HCT116 (cell line): ENCODE measurements at regions not wholly inside any gene's neighbourhood (a gene's known extent, or its start where the extent isn't known, plus 50 kb on each side); places are given as distances from the start of the nearest gene placed in this dataset.

Experiments used
- ATAC-seq: fragments of 200-7000 bp; cut with Tn5 transposase; 2 replicates; pipeline ENCODE4 v1.9.1; 2020; ENCODE audit warnings: mild to moderate bottlenecking, moderate library complexity
- BruUV-seq: library from RNA; stranded (reverse); fragments of 400-500 nt; replicated peaks from 2 replicates; lab custom pipeline; 2021; lab: Mats Ljungman, UMichigan
- CTCF ChIA-PET: fragments of 300-600 bp; sonication (Branson Sonifier 250); formaldehyde crosslinking; loops from one replicate; lab custom pipeline; 2021; ENCODE audit warnings: antibody characterized with exemption; lab: Charles Lee
- POLR2A ChIA-PET: fragments of 300-600, 350-600 bp; sonication (Branson Sonifier 250); formaldehyde crosslinking; loops from one replicate; lab custom pipeline; 2021; ENCODE audit warnings: antibody characterized with exemption; lab: Charles Lee
- RAD21 ChIA-PET, 2 experiments: fragments of 300-600 bp; sonication (Branson Sonifier 250); formaldehyde crosslinking; loops; one replicate each; lab custom pipeline; 2023; ENCODE audit warnings: low total read pairs in 2 of 2; ENCODE audit not compliant: uncharacterized antibody in 2 of 2, unreplicated experiment in 2 of 2, low non-redundant PET in 1 of 2; lab: Charles Lee
- DNase-seq: peaks from one replicate; pipeline ENCODE4 v3.0.0-alpha.2; 2010; ENCODE audit warnings: low read depth, low spot score
- H2AFZ ChIP-seq: fragments of 200-600 bp; shearing (Covaris generic), sonication (generic); 2 replicates; pipeline ENCODE4 v1.6.1; 2017; ENCODE audit warnings: low read depth, mixed run types, mixed read lengths, antibody characterized with exemption, low read length; ENCODE audit not compliant: poor library complexity, severe bottlenecking
- H3K27ac ChIP-seq: 2 replicates; pipeline ENCODE4 v1.5.1; 2012; ENCODE audit warnings: low read depth, low read length
- H3K27me3 ChIP-seq: fragments of 200-600 bp; sonication (generic); 2 replicates; pipeline ENCODE4 v1.6.1; 2016; ENCODE audit warnings: mixed run types, low read length, mixed read lengths; ENCODE audit not compliant: insufficient read depth
- H3K36me3 ChIP-seq, 2 experiments: fragments of 200-500 bp in 1 of 2; fragments of 200-600 bp in 1 of 2; sonication (Bioruptor generic) in 1 of 2; sonication (generic) in 1 of 2; 2 replicates each; pipeline versions ENCODE4 v1.5.1 to v1.6.1; 2014 to 2016; ENCODE audit warnings: low read length in 2 of 2, inconsistent platforms in 1 of 2, mixed read lengths in 1 of 2, mixed run types in 1 of 2; ENCODE audit not compliant: insufficient read depth in 2 of 2, control insufficient read depth in 1 of 2
- H3K4me1 ChIP-seq, 2 experiments: fragments of 200-600 bp in 1 of 2; sonication (generic) in 1 of 2; 2 replicates each; pipeline versions ENCODE4 v1.5.1 to v1.6.1; 2012 to 2017; ENCODE audit warnings: low read length in 2 of 2, inconsistent platforms in 1 of 2, mild to moderate bottlenecking in 1 of 2, mixed read lengths in 1 of 2, mixed run types in 1 of 2, moderate library complexity in 1 of 2; ENCODE audit not compliant: insufficient read depth in 2 of 2, control insufficient read depth in 1 of 2
- H3K4me2 ChIP-seq: fragments of 200-600 bp; sonication (generic); 2 replicates; pipeline ENCODE4 v1.6.1; 2017; ENCODE audit warnings: mixed run types, low read length, mixed read lengths
- H3K4me3 ChIP-seq, 2 experiments: fragments of 200-600 bp in 1 of 2; sonication (generic) in 1 of 2; replicated peaks in 1 of 2; 2 replicates each; pipeline ENCODE4 v1.5.1; 2011 to 2016; ENCODE audit warnings: low read length in 2 of 2, control low read depth in 1 of 2, low read depth in 1 of 2, mild to moderate bottlenecking in 1 of 2, mixed read lengths in 1 of 2, mixed run types in 1 of 2
- H3K79me2 ChIP-seq: fragments of 200-600 bp; sonication (generic); 2 replicates; pipeline ENCODE4 v1.6.1; 2017; ENCODE audit warnings: mild to moderate bottlenecking, mixed run types, low read length, moderate library complexity, mixed read lengths; ENCODE audit not compliant: insufficient read depth
- H3K9ac ChIP-seq: fragments of 200-600 bp; sonication (generic); 2 replicates; pipeline ENCODE4 v1.6.1; 2016; ENCODE audit warnings: low read length, mixed read lengths
- H3K9me2 ChIP-seq: fragments of 200-600 bp; sonication (generic), shearing (Covaris generic); 2 replicates; pipeline ENCODE4 v1.6.1; 2017; ENCODE audit warnings: mixed run types, mild to moderate bottlenecking, moderate library complexity; ENCODE audit not compliant: insufficient read depth
- H3K9me3 ChIP-seq, 2 experiments: fragments of 200-500 bp in 1 of 2; fragments of 200-600 bp in 1 of 2; sonication (Bioruptor generic) in 1 of 2; sonication (generic) in 1 of 2; 2 replicates each; pipeline ENCODE4 v1.6.1; 2014 to 2017; ENCODE audit warnings: low read length in 2 of 2, mixed read lengths in 2 of 2, inconsistent platforms in 1 of 2, low read depth in 1 of 2, mild to moderate bottlenecking in 1 of 2, mixed run types in 1 of 2, moderate library complexity in 1 of 2; ENCODE audit not compliant: control insufficient read depth in 1 of 2, insufficient read depth in 1 of 2
- H4K20me1 ChIP-seq: fragments of 200-600 bp; sonication (generic), shearing (Covaris generic); 2 replicates; pipeline ENCODE4 v1.6.1; 2017; ENCODE audit warnings: mixed run types, mild to moderate bottlenecking, moderate library complexity; ENCODE audit not compliant: insufficient read depth
- ATF3 ChIP-seq: IDR thresholded peaks from 2 replicates; pipeline ENCODE4 v1.6.1; 2012
- CBX3 ChIP-seq: IDR thresholded peaks from 2 replicates; pipeline ENCODE4 v1.6.1; 2012; ENCODE audit warnings: low read depth
- CEBPB ChIP-seq: IDR thresholded peaks from 2 replicates; pipeline ENCODE4 v1.6.1; 2012; ENCODE audit warnings: low read depth
- CTCF ChIP-seq, 3 experiments: fragments of 200-600 bp in 1 of 3; sonication (generic) in 1 of 3; IDR thresholded peaks in 2 of 3; conservative IDR thresholded peaks in 1 of 3; 2 replicates each; pipeline ENCODE4 v1.5.1; 2012 to 2017; ENCODE audit warnings: low read depth in 2 of 3, low read length in 2 of 3, antibody characterized with exemption in 1 of 3, borderline replicate concordance in 1 of 3, control low read depth in 1 of 3, mild to moderate bottlenecking in 1 of 3, mixed read lengths in 1 of 3, mixed run types in 1 of 3, moderate library complexity in 1 of 3; ENCODE audit not compliant: insufficient read depth in 1 of 3
- ELF1 ChIP-seq: IDR thresholded peaks from 2 replicates; pipeline ENCODE4 v1.6.1; 2012; ENCODE audit warnings: low read depth, borderline replicate concordance
- EZH2 ChIP-seq: fragments of 200-600 bp; sonication (generic); IDR thresholded peaks from 2 replicates; pipeline ENCODE4 v1.6.1; 2017; ENCODE audit warnings: antibody characterized with exemption, mixed run types
- EZH2phosphoT487 ChIP-seq: fragments of 200-600 bp; IDR thresholded peaks from 2 replicates; pipeline ENCODE4 v1.6.1; 2018; ENCODE audit warnings: antibody characterized with exemption, borderline replicate concordance
- FOSL1 ChIP-seq: IDR thresholded peaks from 2 replicates; pipeline ENCODE4 v1.6.1; 2012; ENCODE audit warnings: low read depth
- JUND ChIP-seq: IDR thresholded peaks from 2 replicates; pipeline ENCODE4 v1.6.1; 2012
- MAX ChIP-seq: IDR thresholded peaks from 2 replicates; pipeline ENCODE4 v1.6.1; 2012
- POLR2A ChIP-seq: IDR thresholded peaks from 2 replicates; pipeline ENCODE4 v1.7.0; 2011; ENCODE audit warnings: borderline replicate concordance; ENCODE audit not compliant: insufficient read depth, insufficient read length; ENCODE audit errors: extremely low read depth
- RAD21 ChIP-seq: IDR thresholded peaks from 2 replicates; pipeline ENCODE4 v1.6.1; 2012; ENCODE audit warnings: low read depth, mild to moderate bottlenecking
- REST ChIP-seq: IDR thresholded peaks from 2 replicates; pipeline ENCODE4 v1.6.1; 2012; ENCODE audit warnings: low read depth
- SP1 ChIP-seq: IDR thresholded peaks from 2 replicates; pipeline ENCODE4 v1.6.1; 2012; ENCODE audit warnings: low read depth
- SRF ChIP-seq: IDR thresholded peaks from 2 replicates; pipeline ENCODE4 v1.6.1; 2012; ENCODE audit warnings: low read depth
- TCF7L2 ChIP-seq: IDR thresholded peaks from 2 replicates; pipeline ENCODE4 v1.7.0; 2011; ENCODE audit warnings: borderline replicate concordance, inconsistent platforms; ENCODE audit not compliant: insufficient read depth, insufficient read length; ENCODE audit errors: extremely low read depth
- YY1 ChIP-seq: IDR thresholded peaks from 2 replicates; pipeline ENCODE4 v1.6.1; 2011; ENCODE audit warnings: low read length, low read depth, moderate library complexity, mild to moderate bottlenecking; ENCODE audit not compliant: insufficient replicate concordance; ENCODE audit errors: extremely low read depth
- ZFX ChIP-seq: fragments of 450-650 bp; IDR thresholded peaks from 2 replicates; pipeline ENCODE4 v1.6.1; 2017
- ZNF274 ChIP-seq: fragments of 200-500 bp; sonication (Bioruptor generic); IDR thresholded peaks from 2 replicates; pipeline ENCODE4 v1.6.1; 2014; ENCODE audit warnings: mild to moderate bottlenecking, low read depth, low read length, inconsistent platforms
- intact Hi-C: fragments of 100-400 bp; cut with micrococcal nuclease; formaldehyde crosslinking; loops from 2 replicates; pipeline ENCODE4 v1.10.0; 2022

GRCh38 chr6:126143761-126144251 is 157.5 kb downstream of the TRMT11 start:
- Histone ChIP-seq H3K79me2 (no peaks in the 10 kb centered on the region), H2AFZ (no peak overlapping the region), H3K9me3 (no peaks in the 10 kb centered on the region), H3K27me3 (no peaks in the 10 kb centered on the region), H3K4me2 (no peak overlapping the region), H3K36me3 (no peaks in the 10 kb centered on the region), H3K4me1 (no peaks in the 10 kb centered on the region), H3K9me2 (no peaks in the 10 kb centered on the region), H4K20me1 (no peaks in the 10 kb centered on the region), H3K27ac (no peak overlapping the region), H3K9ac (no peak overlapping the region), H3K4me3 (no peak overlapping the region)
- CTCF ChIA-PET = no interaction called here
- POLR2A ChIA-PET = no interaction called here
- RAD21 ChIA-PET = no interaction called here
- ATAC-seq = no peak
- no peak for DNase-seq
- intact Hi-C loops = no loop called here
- no TSS peak for BruUV-seq
- no peak for TF ChIP-seq JUND
- TF ChIP-seq CTCF (IDR thresholded peaks at IDR 0.05 in 2 of 3, conservative IDR thresholded peaks at IDR 0.05 in 1 of 3; ENCODE audit: borderline replicate concordance in 1 of 3, insufficient read depth in 1 of 3, low read depth in 2 of 3, low read length in 2 of 3) = no peak
- no peak for TF ChIP-seq ATF3
- TF ChIP-seq CBX3 = no peak
- TF ChIP-seq FOSL1 = no peak
- TF ChIP-seq YY1 = no peak
- TF ChIP-seq POLR2A = no peak
- no peak for TF ChIP-seq ELF1
- TF ChIP-seq REST = no peak
- TF ChIP-seq ZNF274 = no peak
- no peak for TF ChIP-seq ZFX
- TF ChIP-seq MAX = no peak
- no peak for TF ChIP-seq CEBPB
- no peak for TF ChIP-seq TCF7L2
- no peak for TF ChIP-seq EZH2
- no peak for TF ChIP-seq SRF
- no peak for TF ChIP-seq RAD21
- no peak for TF ChIP-seq EZH2phosphoT487
- TF ChIP-seq SP1 = no peak
